Muscle layer of colon (tissue), 2 donors: ENCODE measurements at regions not wholly inside any gene's neighbourhood (a gene's known extent, or its start where the extent isn't known, plus 50 kb on each side); places are given as distances from the start of the nearest gene placed in this dataset.
"Not testable (repeated sequence)": the region's sequence is repeated elsewhere in the genome, so short reads cannot be mapped to it uniquely, and the experiment has no call there.

Source experiments
- H3K27ac ChIP-seq: one replicate; pipeline ENCODE4 v1.7.0; 2013; ENCODE audit warnings: low read depth, mild to moderate bottlenecking, low read length, moderate library complexity
- H3K27me3 ChIP-seq, 2 donors: one replicate each; pipeline ENCODE4 v1.7.0; 2013; ENCODE audit warnings: low read length in 2 of 2, mild to moderate bottlenecking in 2 of 2; ENCODE audit not compliant: insufficient read depth in 2 of 2, control insufficient read depth in 1 of 2
- H3K36me3 ChIP-seq: one replicate; pipeline ENCODE4 v1.7.0; 2013; ENCODE audit warnings: mild to moderate bottlenecking, low read length; ENCODE audit not compliant: insufficient read depth
- H3K4me1 ChIP-seq: one replicate; pipeline ENCODE4 v1.7.0; 2013; ENCODE audit warnings: mild to moderate bottlenecking, low read length; ENCODE audit not compliant: insufficient read depth
- H3K4me3 ChIP-seq, 2 donors: one replicate each; pipeline ENCODE4 v1.7.0; 2013; ENCODE audit warnings: low read length in 2 of 2, low read depth in 1 of 2, mild to moderate bottlenecking in 1 of 2, moderate library complexity in 1 of 2
- H3K9ac ChIP-seq: one replicate; pipeline ENCODE4 v1.7.0; 2013; ENCODE audit warnings: low read length
- H3K9me3 ChIP-seq: one replicate; pipeline ENCODE4 v1.7.0; 2013; ENCODE audit warnings: mild to moderate bottlenecking, low read length
- donor health status: abdominal sarcoma.
- donor health status: Adenocarcinoma of cecum.

DNA sequence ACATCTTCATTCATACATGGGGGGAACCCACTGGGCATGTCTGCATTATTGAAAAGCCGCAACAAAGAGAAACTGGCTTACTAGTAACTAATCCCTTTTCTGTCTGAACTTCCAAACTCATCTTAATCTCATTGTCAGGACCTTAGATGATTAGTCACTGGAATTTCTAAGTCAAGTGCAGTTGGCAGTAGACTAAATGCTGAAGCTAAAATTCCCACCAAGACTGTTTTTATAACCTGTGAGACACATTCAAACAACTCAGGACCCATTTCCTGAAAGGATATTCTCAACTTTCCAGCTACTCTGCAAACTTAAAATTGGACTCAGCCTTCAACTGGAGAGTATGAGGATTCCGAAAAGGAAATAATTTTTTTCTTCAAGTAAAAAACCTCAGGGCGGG, 94.8 kb upstream of the SCAF8 start:
- H3K27ac ChIP-seq, result no peak overlapping the region
- no peaks in the 10 kb centered on the region for H3K36me3 ChIP-seq
- no peak overlapping the region for H3K9ac ChIP-seq
- H3K27me3 ChIP-seq, result no peaks in the 10 kb centered on the region
- no peaks in the 10 kb centered on the region for H3K4me1 ChIP-seq
- H3K9me3 ChIP-seq, result no peaks in the 10 kb centered on the region
- H3K4me3 ChIP-seq, result no peak overlapping the region

DNA sequence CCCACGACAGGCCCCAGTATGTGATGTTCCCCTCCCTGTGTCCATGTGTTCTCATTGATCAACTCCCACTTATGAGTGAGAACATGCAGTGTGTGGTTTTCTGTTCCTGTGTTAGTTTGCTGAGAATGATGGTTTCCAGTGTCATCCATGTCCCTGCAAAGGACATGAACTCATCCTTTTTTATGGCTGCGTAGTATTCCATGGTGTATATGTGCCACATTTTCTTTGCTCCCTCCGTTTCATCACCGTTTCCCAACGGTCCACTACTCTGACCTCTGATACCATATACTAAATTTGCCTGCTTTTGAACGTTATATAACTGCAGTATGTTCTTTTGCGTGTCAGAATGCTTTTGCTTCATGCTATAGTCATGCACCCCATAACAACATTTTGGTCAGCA, 94.0 kb upstream of the SCAF8 start:
- H3K27me3 ChIP-seq, H3K36me3 ChIP-seq, H3K4me3 ChIP-seq, H3K27ac ChIP-seq, H3K9ac ChIP-seq, H3K4me1 ChIP-seq, H3K9me3 ChIP-seq: not testable (repeated sequence)

DNA sequence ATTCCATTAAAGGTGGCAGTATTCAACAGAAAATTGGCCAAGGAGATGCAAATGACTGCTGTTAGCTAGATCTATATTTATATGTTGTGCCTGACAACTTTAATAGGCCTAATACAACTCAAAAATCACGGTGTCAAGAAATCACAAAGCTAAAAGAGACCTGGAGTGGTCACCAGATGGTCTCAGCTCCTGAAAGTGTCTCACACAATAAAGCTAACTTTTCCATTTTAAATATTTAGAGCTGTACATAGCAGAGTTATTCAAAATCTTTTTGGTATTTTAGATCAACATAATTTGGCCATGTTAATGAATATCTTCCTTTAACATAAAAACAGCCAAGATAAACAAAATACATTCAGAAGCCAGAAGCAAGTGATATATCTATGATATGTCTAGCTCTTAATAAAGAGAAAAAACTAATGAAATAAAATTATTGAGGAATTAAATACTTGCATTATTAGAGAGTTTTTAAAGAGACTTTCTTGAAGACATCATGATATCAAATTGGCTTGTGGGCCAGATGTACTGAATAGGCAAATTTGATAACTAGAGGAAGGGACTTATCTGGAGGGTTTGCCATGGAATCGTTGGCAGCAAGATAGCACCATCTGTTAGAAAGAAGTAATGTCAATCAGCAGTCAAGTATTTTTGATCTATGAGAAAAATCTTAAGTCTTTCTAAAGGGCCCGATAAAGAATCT, 84.9 kb upstream of the SCAF8 start:
- Histone ChIP-seq H3K9ac (no peak overlapping the region), H3K4me3 (no peak overlapping the region), H3K27ac (no peak overlapping the region), H3K27me3 (no peaks in the 10 kb centered on the region), H3K9me3 (no peaks in the 10 kb centered on the region), H3K36me3 (no peaks in the 10 kb centered on the region), H3K4me1 (no peaks in the 10 kb centered on the region)

DNA sequence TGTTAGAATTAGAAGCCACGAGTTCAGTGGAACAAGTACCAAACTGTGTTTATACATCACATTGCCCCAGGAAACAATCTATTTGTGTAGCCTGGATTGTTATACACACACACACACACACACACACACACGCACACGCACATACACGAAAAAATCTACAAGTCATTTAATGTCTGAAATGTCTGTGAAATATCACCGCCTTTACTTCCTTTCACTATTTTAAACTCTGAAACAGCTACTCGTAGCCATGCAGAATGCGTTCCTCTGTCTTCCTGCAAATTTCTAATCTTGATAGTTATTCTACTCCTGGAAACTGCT, 84.4 kb upstream of the SCAF8 start:
- no peak overlapping the region for H3K27ac ChIP-seq
- H3K36me3 ChIP-seq, result no peaks in the 10 kb centered on the region
- no peaks in the 10 kb centered on the region for H3K27me3 ChIP-seq
- no peak overlapping the region for H3K9ac ChIP-seq
- H3K9me3 ChIP-seq, result no peaks in the 10 kb centered on the region
- no peak overlapping the region for H3K4me3 ChIP-seq
- no peaks in the 10 kb centered on the region for H3K4me1 ChIP-seq

DNA sequence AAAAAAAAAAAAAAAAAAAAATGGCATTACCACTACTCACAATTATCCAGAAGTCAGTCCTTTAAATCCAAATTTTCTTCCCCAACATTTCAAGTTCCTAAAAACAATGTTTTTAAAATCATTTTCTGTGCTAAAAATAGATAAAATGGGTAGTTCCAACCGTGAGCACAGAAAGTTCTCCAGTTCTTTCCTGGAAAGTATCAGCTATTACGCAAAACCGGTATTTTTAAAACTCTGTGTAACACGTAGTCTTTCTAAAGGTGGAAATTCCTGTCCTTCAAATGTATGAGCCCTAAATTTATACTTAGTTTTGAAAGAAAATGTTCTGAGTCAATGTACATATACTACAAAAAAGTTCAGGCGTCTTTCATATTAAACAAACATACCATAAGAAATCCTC, 83.5 kb upstream of the SCAF8 start:
- H3K4me1 ChIP-seq, result no peaks in the 10 kb centered on the region
- H3K27me3 ChIP-seq, result no peaks in the 10 kb centered on the region
- no peak overlapping the region for H3K27ac ChIP-seq
- H3K9ac ChIP-seq, result no peak overlapping the region
- no peak overlapping the region for H3K4me3 ChIP-seq
- no peaks in the 10 kb centered on the region for H3K36me3 ChIP-seq
- H3K9me3 ChIP-seq, result no peaks in the 10 kb centered on the region

DNA sequence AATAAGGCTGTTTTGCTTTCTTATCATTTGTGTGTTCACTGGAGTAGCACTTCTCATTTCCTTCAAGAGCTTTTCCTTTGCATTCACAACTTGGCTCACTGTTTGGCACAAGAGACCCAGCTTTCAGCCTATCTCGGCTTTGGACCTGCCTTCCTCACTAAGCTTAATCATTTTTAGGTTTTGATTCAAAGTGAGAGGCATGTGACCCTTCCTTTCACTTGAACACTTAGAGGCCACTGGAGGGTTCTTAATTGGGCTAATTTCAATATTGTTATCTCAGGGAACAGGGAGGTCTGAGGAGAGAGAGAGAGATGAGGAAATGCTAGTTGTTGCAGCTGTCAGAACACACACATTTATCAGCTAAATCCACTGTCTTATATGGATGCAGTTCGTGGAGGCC, 82.9 kb upstream of the SCAF8 start:
- Histone ChIP-seq H3K27ac (no peak overlapping the region), H3K9me3 (no peaks in the 10 kb centered on the region), H3K9ac (no peak overlapping the region), H3K36me3 (no peaks in the 10 kb centered on the region), H3K27me3 (no peaks in the 10 kb centered on the region), H3K4me1 (no peaks in the 10 kb centered on the region), H3K4me3 (no peak overlapping the region)

DNA sequence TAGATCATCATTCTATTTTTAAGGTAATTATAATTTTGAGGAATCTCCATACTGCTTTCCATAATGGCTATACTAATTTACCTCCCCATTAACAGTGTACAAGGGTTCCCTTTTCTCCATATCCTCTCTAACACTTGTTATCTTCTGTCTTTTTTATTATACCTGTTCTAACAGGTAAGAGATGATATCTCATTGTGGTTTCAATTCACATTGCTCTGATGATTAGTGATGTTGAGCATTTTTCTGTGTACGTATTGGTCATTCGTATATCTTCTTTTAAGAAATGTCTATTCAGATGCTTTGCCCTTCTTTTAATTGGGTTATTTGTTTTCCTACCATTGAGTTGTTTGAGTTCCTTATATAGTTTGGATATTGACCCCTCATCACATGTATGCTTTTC, 81.6 kb upstream of the SCAF8 start:
- Histone ChIP-seq H3K4me3 (no peak overlapping the region), H3K9ac (no peak overlapping the region), H3K27ac (no peak overlapping the region), H3K36me3 (no peaks in the 10 kb centered on the region), H3K4me1 (no peaks in the 10 kb centered on the region), H3K9me3 (no peaks in the 10 kb centered on the region), H3K27me3 (no peaks in the 10 kb centered on the region)

DNA sequence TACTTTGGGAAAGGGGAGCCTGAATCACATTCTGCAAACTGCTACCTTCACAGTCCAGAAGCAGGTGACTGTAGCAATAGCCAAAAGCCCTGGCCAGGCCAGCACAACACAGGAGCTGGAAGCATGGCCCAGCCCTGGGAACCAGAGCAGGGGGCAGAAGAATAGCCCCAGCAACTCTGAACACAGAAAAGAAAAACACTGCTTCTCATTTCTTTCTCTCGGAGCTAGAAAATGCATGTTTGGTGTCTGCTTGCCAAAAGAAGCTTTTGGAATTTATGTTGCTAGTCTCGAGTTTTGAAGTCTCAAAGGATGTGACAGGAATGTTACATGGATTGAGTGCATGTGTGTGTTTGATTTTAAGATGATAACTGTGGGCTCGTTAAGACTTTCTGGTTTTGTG, 79.8 kb upstream of the SCAF8 start:
- H3K27ac ChIP-seq, result no peak overlapping the region

DNA sequence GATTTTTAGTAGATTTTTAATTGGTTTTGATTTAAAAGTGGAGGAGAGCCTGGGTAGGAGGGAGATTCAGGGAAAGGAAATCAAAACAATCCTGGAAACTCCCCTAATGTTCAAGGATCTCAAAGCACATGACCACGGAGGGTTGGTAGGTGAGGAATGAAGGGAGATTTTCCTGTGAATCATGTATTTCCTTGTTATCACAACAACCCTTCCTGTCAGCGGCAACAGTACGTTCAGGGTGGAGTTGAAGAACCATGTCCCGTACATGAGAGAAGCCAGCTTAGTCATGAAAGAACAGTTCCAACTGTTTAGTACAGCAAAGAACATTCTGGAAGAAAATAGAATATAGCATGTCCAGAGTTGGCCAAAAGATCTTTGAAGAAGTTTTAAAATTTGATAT, 79.4 kb upstream of the SCAF8 start:
- Histone ChIP-seq H3K4me3 (no peak overlapping the region), H3K36me3 (no peaks in the 10 kb centered on the region), H3K9ac (no peak overlapping the region), H3K9me3 (no peaks in the 10 kb centered on the region), H3K27ac (no peak overlapping the region), H3K4me1 (no peaks in the 10 kb centered on the region), H3K27me3 (no peaks in the 10 kb centered on the region)

More for the DNA sequence above, 79.8 kb upstream of the SCAF8 start:
- no peaks in the 10 kb centered on the region for H3K27me3 ChIP-seq
- no peaks in the 10 kb centered on the region for H3K36me3 ChIP-seq
- no peak overlapping the region for H3K4me3 ChIP-seq
- no peaks in the 10 kb centered on the region for H3K9me3 ChIP-seq
- no peak overlapping the region for H3K9ac ChIP-seq
- no peaks in the 10 kb centered on the region for H3K4me1 ChIP-seq

DNA sequence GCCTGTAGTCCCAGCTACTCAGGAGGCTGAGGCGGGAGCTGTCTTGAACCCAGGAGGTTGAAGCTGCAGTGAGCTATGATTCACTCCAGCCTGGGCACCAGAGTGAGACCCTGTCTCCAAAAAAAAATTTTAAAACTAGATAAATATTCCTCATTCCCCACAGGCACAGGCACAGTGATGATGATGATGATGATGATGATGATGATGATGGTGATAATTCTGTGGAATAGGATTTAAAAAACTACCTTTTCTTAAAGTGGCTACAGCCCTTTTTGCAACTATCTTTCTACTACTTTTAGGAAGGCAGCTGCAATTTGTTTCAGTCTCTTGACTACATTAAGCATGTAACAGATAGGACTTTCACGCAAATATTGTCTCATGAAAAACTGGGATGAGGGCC, 76.6 kb upstream of the SCAF8 start:
- Histone ChIP-seq H3K9ac (no peak overlapping the region), H3K27me3 (no peaks in the 10 kb centered on the region), H3K36me3 (no peaks in the 10 kb centered on the region), H3K4me1 (no peaks in the 10 kb centered on the region), H3K4me3 (no peak overlapping the region), H3K9me3 (no peaks in the 10 kb centered on the region), H3K27ac (no peak overlapping the region)

DNA sequence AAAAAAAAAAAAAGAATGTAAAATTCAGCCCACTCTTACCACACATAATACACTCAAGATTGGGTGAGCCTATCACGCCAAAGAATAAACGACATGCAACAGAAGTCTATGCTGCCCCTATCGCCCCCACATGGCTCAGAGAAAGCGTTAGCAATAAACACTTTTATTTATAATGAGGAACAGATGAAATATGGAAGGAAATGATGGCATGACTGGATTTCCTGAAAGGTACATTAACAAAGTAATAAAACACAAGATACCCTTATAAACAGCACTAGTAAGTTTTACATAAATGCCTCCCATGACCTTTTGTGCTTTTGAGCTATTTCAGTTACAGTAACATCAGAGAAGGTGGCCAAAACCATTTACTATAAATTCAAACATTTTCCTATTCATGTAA, 71.4 kb upstream of the SCAF8 start:
- Histone ChIP-seq H3K36me3 (no peaks in the 10 kb centered on the region), H3K27me3 (no peaks in the 10 kb centered on the region), H3K9me3 (no peaks in the 10 kb centered on the region), H3K27ac (no peak overlapping the region), H3K4me1 (no peaks in the 10 kb centered on the region), H3K9ac (no peak overlapping the region), H3K4me3 (no peak overlapping the region)

DNA sequence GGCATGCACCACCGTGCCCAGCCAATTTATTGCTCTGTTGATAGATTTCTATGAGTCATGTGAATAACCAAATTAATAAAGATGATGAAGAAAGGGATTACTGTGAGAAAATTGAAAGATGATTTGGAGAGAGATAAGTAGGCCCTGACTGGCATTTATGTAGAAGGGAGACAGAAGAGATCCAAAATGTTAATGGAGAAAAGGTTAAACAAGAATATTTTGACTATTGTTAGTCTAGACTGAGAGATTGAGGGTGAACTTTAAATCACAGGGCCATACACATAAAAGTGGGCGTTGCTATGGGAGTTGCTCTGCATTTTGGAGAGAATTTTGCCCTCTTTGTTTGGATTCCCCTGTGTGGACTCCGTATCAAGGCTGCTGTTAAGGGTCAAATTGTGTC, 68.9 kb upstream of the SCAF8 start:
- H3K27ac ChIP-seq, result no peak overlapping the region
- H3K36me3 ChIP-seq, result no peaks in the 10 kb centered on the region
- no peaks in the 10 kb centered on the region for H3K9me3 ChIP-seq
- no peak overlapping the region for H3K4me3 ChIP-seq
- no peaks in the 10 kb centered on the region for H3K4me1 ChIP-seq
- no peaks in the 10 kb centered on the region for H3K27me3 ChIP-seq
- no peak overlapping the region for H3K9ac ChIP-seq
